ENCODE measurements at regions not wholly inside any gene's neighbourhood (a gene's known extent, or its start where the extent isn't known, plus 50 kb on each side); places are given as distances from the start of the nearest gene placed in this dataset.

GRCh38 chr6:120405947-120406346 is 928.3 kb downstream of the TBC1D32 start:
- H3K4me2 ChIP-seq (ENCODE audit: insufficient read depth, insufficient read length, low read length): no peak overlapping the region
- no peak overlapping the region for H2BK120ac ChIP-seq (ENCODE audit: low read depth, low read length, poor library complexity, severe bottlenecking)
- no peak overlapping the region for H2AK5ac ChIP-seq (ENCODE audit: insufficient read length, low read length)
- no peaks in the 10 kb centered on the region for H3K27me3 ChIP-seq (ENCODE audit: insufficient read depth, low read length)
- H3K14ac ChIP-seq (ENCODE audit: insufficient read depth, low read length): no peak overlapping the region
- H3K27ac ChIP-seq (ENCODE audit: insufficient read length, low read depth, low read length): no peak overlapping the region
- no peak overlapping the region for H2BK20ac ChIP-seq (ENCODE audit: low read depth, low read length, poor library complexity, severe bottlenecking)
- H3K4ac ChIP-seq (ENCODE audit: low read depth, low read length): no peak overlapping the region
- no peak overlapping the region for H4K91ac ChIP-seq (ENCODE audit: insufficient read length, low read depth, low read length)
- H3K27ac Mint-ChIP-seq: no peak overlapping the region; a peak in 1 of 7 replicates
- H3K4me3 Mint-ChIP-seq: no peak overlapping the region
- no peaks in the 10 kb centered on the region for H3K79me2 ChIP-seq (ENCODE audit: insufficient read depth, low read length)
- no peaks in the 10 kb centered on the region for H3K36me3 Mint-ChIP-seq (ENCODE audit: insufficient read depth in 1 of 3, low read depth in 3 of 3)
- no peaks in the 10 kb centered on the region for H3K9me3 Mint-ChIP-seq
- H4K20me1 ChIP-seq (ENCODE audit: control insufficient read depth, insufficient read depth, insufficient read length): no peaks in the 10 kb centered on the region
- H4K5ac ChIP-seq (ENCODE audit: insufficient read length, low read depth, low read length): no peak overlapping the region
- H3K9me3 ChIP-seq (ENCODE audit: control insufficient read depth, low read depth, low read length): no peaks in the 10 kb centered on the region
- H3K79me1 ChIP-seq (ENCODE audit: insufficient read depth, low read depth, low read length, poor library complexity, severe bottlenecking): no peaks in the 10 kb centered on the region
- no peaks in the 10 kb centered on the region for H3K4me1 ChIP-seq (ENCODE audit: insufficient read depth, low read length)
- H3T11ph ChIP-seq (ENCODE audit: low read length): no peak overlapping the region
- no peak overlapping the region for H3K23ac ChIP-seq (ENCODE audit: insufficient read length, low read depth, low read length)
- no peak overlapping the region for H4K8ac ChIP-seq (replicated peaks; ENCODE audit: insufficient read length, low read depth, low read length)
- H2BK5ac ChIP-seq (ENCODE audit: insufficient read length, low read length): no peak overlapping the region
- H3K56ac ChIP-seq (ENCODE audit: insufficient read length, low read depth, low read length): no peak overlapping the region
- H3K23me2 ChIP-seq (ENCODE audit: insufficient read length, low read depth, low read length, poor library complexity, severe bottlenecking): no peaks in the 10 kb centered on the region
- H3K27me3 Mint-ChIP-seq (ENCODE audit: low read depth): no peaks in the 10 kb centered on the region
- WGBS (ENCODE audit: extremely low coverage, insufficient read length, low lambda C conversion rate): no CpG with 5 or more reads among the region's 3 CpGs
- H2BK15ac ChIP-seq (ENCODE audit: low read depth, low read length): no peak overlapping the region
- H3K4me1 Mint-ChIP-seq: peaks cover 4% of the 10 kb centered on the region in 2 experiments; a peak in 2 of 4 replicates
- TF ChIP-seq, protein P1, sequence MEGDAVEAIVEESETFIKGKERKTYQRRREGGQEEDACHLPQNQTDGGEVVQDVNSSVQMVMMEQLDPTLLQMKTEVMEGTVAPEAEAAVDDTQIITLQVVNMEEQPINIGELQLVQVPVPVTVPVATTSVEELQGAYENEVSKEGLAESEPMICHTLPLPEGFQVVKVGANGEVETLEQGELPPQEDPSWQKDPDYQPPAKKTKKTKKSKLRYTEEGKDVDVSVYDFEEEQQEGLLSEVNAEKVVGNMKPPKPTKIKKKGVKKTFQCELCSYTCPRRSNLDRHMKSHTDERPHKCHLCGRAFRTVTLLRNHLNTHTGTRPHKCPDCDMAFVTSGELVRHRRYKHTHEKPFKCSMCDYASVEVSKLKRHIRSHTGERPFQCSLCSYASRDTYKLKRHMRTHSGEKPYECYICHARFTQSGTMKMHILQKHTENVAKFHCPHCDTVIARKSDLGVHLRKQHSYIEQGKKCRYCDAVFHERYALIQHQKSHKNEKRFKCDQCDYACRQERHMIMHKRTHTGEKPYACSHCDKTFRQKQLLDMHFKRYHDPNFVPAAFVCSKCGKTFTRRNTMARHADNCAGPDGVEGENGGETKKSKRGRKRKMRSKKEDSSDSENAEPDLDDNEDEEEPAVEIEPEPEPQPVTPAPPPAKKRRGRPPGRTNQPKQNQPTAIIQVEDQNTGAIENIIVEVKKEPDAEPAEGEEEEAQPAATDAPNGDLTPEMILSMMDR (conservative IDR thresholded peaks at IDR 0.05): peak; percentile 78
- H2AFZ ChIP-seq (ENCODE audit: low read length): no peak overlapping the region
- no peak overlapping the region for H3K9ac ChIP-seq (ENCODE audit: extremely low read depth, insufficient read length, low read length)
- no peak overlapping the region for H2BK12ac ChIP-seq (ENCODE audit: insufficient read length, low read depth, low read length)
- peak; percentile 49 for DNase-seq
- H3K18ac ChIP-seq (ENCODE audit: insufficient read length, low read depth, low read length): no peak overlapping the region

Measured in H9 (cell line).